H1 (cell line): ENCODE measurements at regions not wholly inside any gene's neighbourhood (a gene's known extent, or its start where the extent isn't known, plus 50 kb on each side); places are given as distances from the start of the nearest gene placed in this dataset.

Source experiments
- CBX8 ChIP-seq: fragments of 300-800, 300-1000 bp; sonication (generic); IDR thresholded peaks from 2 replicates; pipeline ENCODE4 v1.7.1; 2016; ENCODE audit warnings: low read depth, low read length, borderline replicate concordance
- JUND ChIP-seq: IDR thresholded peaks from 2 replicates; pipeline ENCODE4 v1.6.1; 2011; ENCODE audit warnings: mild to moderate bottlenecking, improper control_type of control experiment, low read length
- KDM5A ChIP-seq: fragments of 200-600 bp; IDR thresholded peaks from 2 replicates; pipeline ENCODE4 v1.7.1; 2012; ENCODE audit warnings: mild to moderate bottlenecking, low read length, inconsistent platforms, mixed read lengths
- RBBP5 ChIP-seq: IDR thresholded peaks from 2 replicates; pipeline ENCODE4 v1.7.1; 2012; ENCODE audit warnings: low read depth, mild to moderate bottlenecking, inconsistent platforms, low read length, moderate library complexity, borderline replicate concordance
- TF ChIP-seq, protein P1 (sequence below): fragments of 300-600 bp; sonication (generic); IDR thresholded peaks from 2 replicates; pipeline ENCODE4 v1.7.1; 2012; ENCODE audit warnings: low read length, moderate library complexity, mild to moderate bottlenecking, inconsistent platforms; ENCODE audit not compliant: insufficient replicate concordance
- TF ChIP-seq, protein P2 (sequence below): IDR thresholded peaks from 2 replicates; pipeline ENCODE4 v1.6.1; 2012; ENCODE audit warnings: low read length, inconsistent platforms

DNA sequence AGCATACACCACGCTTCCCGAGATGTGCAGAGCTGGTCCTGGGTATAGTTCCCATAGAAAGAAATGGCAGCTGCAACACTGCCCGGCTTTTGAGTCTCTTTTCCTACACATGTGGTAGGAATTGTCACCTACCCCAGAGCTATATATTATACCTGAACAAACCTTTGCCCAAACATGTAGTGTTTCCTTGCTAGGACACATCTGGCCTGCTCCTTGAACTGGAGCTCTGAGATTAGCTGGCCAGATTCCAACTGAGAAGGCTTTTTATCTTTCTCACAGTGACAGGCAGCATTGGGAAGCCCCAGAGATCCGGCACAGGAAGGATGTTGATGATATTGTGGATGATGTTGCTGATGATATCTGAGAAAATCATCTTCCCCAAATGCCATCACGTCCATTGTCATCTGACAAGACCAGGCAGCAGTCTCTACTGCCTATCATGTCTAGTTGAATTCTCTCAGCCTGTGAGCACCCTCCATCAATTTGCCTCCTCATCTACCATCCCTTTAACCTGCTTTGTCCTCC, 115.0 kb upstream of the SMYD2 start (continued):
- TF ChIP-seq, protein P1, sequence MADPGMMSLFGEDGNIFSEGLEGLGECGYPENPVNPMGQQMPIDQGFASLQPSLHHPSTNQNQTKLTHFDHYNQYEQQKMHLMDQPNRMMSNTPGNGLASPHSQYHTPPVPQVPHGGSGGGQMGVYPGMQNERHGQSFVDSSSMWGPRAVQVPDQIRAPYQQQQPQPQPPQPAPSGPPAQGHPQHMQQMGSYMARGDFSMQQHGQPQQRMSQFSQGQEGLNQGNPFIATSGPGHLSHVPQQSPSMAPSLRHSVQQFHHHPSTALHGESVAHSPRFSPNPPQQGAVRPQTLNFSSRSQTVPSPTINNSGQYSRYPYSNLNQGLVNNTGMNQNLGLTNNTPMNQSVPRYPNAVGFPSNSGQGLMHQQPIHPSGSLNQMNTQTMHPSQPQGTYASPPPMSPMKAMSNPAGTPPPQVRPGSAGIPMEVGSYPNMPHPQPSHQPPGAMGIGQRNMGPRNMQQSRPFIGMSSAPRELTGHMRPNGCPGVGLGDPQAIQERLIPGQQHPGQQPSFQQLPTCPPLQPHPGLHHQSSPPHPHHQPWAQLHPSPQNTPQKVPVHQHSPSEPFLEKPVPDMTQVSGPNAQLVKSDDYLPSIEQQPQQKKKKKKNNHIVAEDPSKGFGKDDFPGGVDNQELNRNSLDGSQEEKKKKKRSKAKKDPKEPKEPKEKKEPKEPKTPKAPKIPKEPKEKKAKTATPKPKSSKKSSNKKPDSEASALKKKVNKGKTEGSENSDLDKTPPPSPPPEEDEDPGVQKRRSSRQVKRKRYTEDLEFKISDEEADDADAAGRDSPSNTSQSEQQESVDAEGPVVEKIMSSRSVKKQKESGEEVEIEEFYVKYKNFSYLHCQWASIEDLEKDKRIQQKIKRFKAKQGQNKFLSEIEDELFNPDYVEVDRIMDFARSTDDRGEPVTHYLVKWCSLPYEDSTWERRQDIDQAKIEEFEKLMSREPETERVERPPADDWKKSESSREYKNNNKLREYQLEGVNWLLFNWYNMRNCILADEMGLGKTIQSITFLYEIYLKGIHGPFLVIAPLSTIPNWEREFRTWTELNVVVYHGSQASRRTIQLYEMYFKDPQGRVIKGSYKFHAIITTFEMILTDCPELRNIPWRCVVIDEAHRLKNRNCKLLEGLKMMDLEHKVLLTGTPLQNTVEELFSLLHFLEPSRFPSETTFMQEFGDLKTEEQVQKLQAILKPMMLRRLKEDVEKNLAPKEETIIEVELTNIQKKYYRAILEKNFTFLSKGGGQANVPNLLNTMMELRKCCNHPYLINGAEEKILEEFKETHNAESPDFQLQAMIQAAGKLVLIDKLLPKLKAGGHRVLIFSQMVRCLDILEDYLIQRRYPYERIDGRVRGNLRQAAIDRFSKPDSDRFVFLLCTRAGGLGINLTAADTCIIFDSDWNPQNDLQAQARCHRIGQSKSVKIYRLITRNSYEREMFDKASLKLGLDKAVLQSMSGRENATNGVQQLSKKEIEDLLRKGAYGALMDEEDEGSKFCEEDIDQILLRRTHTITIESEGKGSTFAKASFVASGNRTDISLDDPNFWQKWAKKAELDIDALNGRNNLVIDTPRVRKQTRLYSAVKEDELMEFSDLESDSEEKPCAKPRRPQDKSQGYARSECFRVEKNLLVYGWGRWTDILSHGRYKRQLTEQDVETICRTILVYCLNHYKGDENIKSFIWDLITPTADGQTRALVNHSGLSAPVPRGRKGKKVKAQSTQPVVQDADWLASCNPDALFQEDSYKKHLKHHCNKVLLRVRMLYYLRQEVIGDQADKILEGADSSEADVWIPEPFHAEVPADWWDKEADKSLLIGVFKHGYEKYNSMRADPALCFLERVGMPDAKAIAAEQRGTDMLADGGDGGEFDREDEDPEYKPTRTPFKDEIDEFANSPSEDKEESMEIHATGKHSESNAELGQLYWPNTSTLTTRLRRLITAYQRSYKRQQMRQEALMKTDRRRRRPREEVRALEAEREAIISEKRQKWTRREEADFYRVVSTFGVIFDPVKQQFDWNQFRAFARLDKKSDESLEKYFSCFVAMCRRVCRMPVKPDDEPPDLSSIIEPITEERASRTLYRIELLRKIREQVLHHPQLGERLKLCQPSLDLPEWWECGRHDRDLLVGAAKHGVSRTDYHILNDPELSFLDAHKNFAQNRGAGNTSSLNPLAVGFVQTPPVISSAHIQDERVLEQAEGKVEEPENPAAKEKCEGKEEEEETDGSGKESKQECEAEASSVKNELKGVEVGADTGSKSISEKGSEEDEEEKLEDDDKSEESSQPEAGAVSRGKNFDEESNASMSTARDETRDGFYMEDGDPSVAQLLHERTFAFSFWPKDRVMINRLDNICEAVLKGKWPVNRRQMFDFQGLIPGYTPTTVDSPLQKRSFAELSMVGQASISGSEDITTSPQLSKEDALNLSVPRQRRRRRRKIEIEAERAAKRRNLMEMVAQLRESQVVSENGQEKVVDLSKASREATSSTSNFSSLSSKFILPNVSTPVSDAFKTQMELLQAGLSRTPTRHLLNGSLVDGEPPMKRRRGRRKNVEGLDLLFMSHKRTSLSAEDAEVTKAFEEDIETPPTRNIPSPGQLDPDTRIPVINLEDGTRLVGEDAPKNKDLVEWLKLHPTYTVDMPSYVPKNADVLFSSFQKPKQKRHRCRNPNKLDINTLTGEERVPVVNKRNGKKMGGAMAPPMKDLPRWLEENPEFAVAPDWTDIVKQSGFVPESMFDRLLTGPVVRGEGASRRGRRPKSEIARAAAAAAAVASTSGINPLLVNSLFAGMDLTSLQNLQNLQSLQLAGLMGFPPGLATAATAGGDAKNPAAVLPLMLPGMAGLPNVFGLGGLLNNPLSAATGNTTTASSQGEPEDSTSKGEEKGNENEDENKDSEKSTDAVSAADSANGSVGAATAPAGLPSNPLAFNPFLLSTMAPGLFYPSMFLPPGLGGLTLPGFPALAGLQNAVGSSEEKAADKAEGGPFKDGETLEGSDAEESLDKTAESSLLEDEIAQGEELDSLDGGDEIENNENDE: no peak
- TF ChIP-seq CBX8: no peak
- no peak for TF ChIP-seq RBBP5
- TF ChIP-seq, protein P2, sequence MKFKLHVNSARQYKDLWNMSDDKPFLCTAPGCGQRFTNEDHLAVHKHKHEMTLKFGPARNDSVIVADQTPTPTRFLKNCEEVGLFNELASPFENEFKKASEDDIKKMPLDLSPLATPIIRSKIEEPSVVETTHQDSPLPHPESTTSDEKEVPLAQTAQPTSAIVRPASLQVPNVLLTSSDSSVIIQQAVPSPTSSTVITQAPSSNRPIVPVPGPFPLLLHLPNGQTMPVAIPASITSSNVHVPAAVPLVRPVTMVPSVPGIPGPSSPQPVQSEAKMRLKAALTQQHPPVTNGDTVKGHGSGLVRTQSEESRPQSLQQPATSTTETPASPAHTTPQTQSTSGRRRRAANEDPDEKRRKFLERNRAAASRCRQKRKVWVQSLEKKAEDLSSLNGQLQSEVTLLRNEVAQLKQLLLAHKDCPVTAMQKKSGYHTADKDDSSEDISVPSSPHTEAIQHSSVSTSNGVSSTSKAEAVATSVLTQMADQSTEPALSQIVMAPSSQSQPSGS: no peak
- no peak for TF ChIP-seq KDM5A
- no peak for TF ChIP-seq JUND
